ENCODE measurements at regions not wholly inside any gene's neighbourhood (a gene's known extent, or its start where the extent isn't known, plus 50 kb on each side); places are given as distances from the start of the nearest gene placed in this dataset.

GRCh38 chrX:130974323-130974722 is 71.3 kb upstream of the ENOX2 start:
- no peak for DNase-seq (ENCODE audit: low spot score)

- peak; percentile 65 for DNase-seq (ENCODE audit: low spot score)
Measured at GRCh38 chrX:130975947-130976346, 72.9 kb upstream of the ENOX2 start.

DNA sequence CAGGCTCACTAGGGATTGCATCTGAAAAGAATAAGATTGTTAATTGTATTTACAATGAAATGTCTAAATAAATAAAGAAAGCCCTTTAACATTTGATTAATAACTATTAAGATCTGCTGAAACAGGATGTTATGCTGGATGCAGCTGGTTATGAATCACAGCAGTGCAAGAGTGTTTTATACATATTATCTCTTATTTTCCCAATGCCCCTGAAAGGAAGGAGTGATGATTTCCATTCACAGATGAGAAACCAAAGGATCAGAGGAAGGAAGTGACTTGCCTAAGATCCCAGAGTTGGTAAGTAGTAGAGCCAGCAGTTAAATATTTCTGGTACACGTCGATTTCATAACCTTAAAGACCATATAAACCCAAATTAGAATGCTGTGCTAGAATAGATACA is 76.3 kb upstream of the ARHGAP36 start:
- DNase-seq (ENCODE audit: low spot score): no peak

GRCh38 chrX:130984782-130985181 is 73.4 kb upstream of the ARHGAP36 start:
- DNase-seq (ENCODE audit: low spot score): no peak

- DNase-seq (ENCODE audit: low spot score): no peak
Measured at GRCh38 chrX:130987241-130987640, 70.9 kb upstream of the ARHGAP36 start.

DNA sequence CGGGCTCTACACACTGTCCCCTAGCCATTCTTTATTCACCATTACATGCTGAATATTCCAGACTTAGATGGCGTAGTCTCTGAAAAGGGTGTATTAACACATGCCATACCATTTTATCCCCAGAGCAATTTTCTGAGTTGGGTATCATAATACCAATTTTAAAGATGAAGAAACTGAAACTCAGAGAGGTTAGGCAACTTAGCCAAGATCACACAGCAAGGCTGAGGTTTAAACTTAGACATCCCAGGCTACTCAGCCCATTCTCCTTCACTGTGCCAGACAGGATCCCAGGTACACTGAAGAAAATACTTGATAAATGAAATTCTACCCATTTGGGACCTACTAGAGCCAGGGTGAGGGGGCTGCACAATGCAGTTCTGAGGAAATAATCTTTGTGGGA is 67.4 kb upstream of the ARHGAP36 start:
- DNase-seq (ENCODE audit: low spot score): no peak

GRCh38 chrX:130994671-130995070 is 63.5 kb upstream of the ARHGAP36 start:
- DNase-seq (ENCODE audit: low spot score): peak; percentile 40

- no peak for DNase-seq (ENCODE audit: low spot score)
Measured at GRCh38 chrX:130995439-130995838, 62.7 kb upstream of the ARHGAP36 start.

DNA sequence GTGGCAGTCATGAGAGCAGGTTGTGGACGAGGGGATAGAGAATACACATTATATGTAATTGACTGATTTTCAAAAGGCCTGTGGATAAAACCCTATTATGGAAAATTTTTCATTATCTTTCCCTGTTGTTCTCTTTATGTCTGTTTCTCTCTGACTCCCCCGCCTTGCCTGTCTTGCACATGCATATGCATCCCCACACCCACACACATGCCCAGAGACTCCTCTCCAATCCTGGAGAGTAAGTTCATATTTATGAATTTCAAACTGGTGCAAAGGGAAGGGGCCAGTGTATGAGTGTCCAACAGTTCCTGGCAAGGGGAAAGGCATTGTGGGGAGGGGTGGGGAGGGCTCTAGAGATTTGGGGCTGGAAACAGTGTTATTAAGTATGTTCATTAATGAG is 60.8 kb upstream of the ARHGAP36 start:
- no peak for DNase-seq (ENCODE audit: low spot score)

- DNase-seq (ENCODE audit: low spot score): peak; percentile 90
Measured at GRCh38 chrX:130999360-130999759, 58.8 kb upstream of the ARHGAP36 start.

Data from SK-N-DZ (cell line).